HCT116 (cell line): ENCODE measurements at regions not wholly inside any gene's neighbourhood (a gene's known extent, or its start where the extent isn't known, plus 50 kb on each side); places are given as distances from the start of the nearest gene placed in this dataset.

Experiments used
- ATAC-seq: fragments of 200-7000 bp; cut with Tn5 transposase; 2 replicates; pipeline ENCODE4 v1.9.1; 2020; ENCODE audit warnings: mild to moderate bottlenecking, moderate library complexity
- BruUV-seq: library from RNA; stranded (reverse); fragments of 400-500 nt; replicated peaks from 2 replicates; lab custom pipeline; 2021; lab: Mats Ljungman, UMichigan
- CTCF ChIA-PET: fragments of 300-600 bp; sonication (Branson Sonifier 250); formaldehyde crosslinking; loops from one replicate; lab custom pipeline; 2021; ENCODE audit warnings: antibody characterized with exemption; lab: Charles Lee
- POLR2A ChIA-PET: fragments of 300-600, 350-600 bp; sonication (Branson Sonifier 250); formaldehyde crosslinking; loops from one replicate; lab custom pipeline; 2021; ENCODE audit warnings: antibody characterized with exemption; lab: Charles Lee
- RAD21 ChIA-PET, 2 experiments: fragments of 300-600 bp; sonication (Branson Sonifier 250); formaldehyde crosslinking; loops; one replicate each; lab custom pipeline; 2023; ENCODE audit warnings: low total read pairs in 2 of 2; ENCODE audit not compliant: uncharacterized antibody in 2 of 2, unreplicated experiment in 2 of 2, low non-redundant PET in 1 of 2; lab: Charles Lee
- DNase-seq: peaks from one replicate; pipeline ENCODE4 v3.0.0-alpha.2; 2010; ENCODE audit warnings: low read depth, low spot score
- H2AFZ ChIP-seq: fragments of 200-600 bp; shearing (Covaris generic), sonication (generic); 2 replicates; pipeline ENCODE4 v1.6.1; 2017; ENCODE audit warnings: low read depth, mixed run types, mixed read lengths, antibody characterized with exemption, low read length; ENCODE audit not compliant: poor library complexity, severe bottlenecking
- H3K27ac ChIP-seq: 2 replicates; pipeline ENCODE4 v1.5.1; 2012; ENCODE audit warnings: low read depth, low read length
- H3K27me3 ChIP-seq: fragments of 200-600 bp; sonication (generic); 2 replicates; pipeline ENCODE4 v1.6.1; 2016; ENCODE audit warnings: mixed run types, low read length, mixed read lengths; ENCODE audit not compliant: insufficient read depth
- H3K36me3 ChIP-seq, 2 experiments: fragments of 200-500 bp in 1 of 2; fragments of 200-600 bp in 1 of 2; sonication (Bioruptor generic) in 1 of 2; sonication (generic) in 1 of 2; 2 replicates each; pipeline versions ENCODE4 v1.5.1 to v1.6.1; 2014 to 2016; ENCODE audit warnings: low read length in 2 of 2, inconsistent platforms in 1 of 2, mixed read lengths in 1 of 2, mixed run types in 1 of 2; ENCODE audit not compliant: insufficient read depth in 2 of 2, control insufficient read depth in 1 of 2
- H3K4me1 ChIP-seq, 2 experiments: fragments of 200-600 bp in 1 of 2; sonication (generic) in 1 of 2; 2 replicates each; pipeline versions ENCODE4 v1.5.1 to v1.6.1; 2012 to 2017; ENCODE audit warnings: low read length in 2 of 2, inconsistent platforms in 1 of 2, mild to moderate bottlenecking in 1 of 2, mixed read lengths in 1 of 2, mixed run types in 1 of 2, moderate library complexity in 1 of 2; ENCODE audit not compliant: insufficient read depth in 2 of 2, control insufficient read depth in 1 of 2
- H3K4me2 ChIP-seq: fragments of 200-600 bp; sonication (generic); 2 replicates; pipeline ENCODE4 v1.6.1; 2017; ENCODE audit warnings: mixed run types, low read length, mixed read lengths
- H3K4me3 ChIP-seq, 2 experiments: fragments of 200-600 bp in 1 of 2; sonication (generic) in 1 of 2; replicated peaks in 1 of 2; 2 replicates each; pipeline ENCODE4 v1.5.1; 2011 to 2016; ENCODE audit warnings: low read length in 2 of 2, control low read depth in 1 of 2, low read depth in 1 of 2, mild to moderate bottlenecking in 1 of 2, mixed read lengths in 1 of 2, mixed run types in 1 of 2
- H3K79me2 ChIP-seq: fragments of 200-600 bp; sonication (generic); 2 replicates; pipeline ENCODE4 v1.6.1; 2017; ENCODE audit warnings: mild to moderate bottlenecking, mixed run types, low read length, moderate library complexity, mixed read lengths; ENCODE audit not compliant: insufficient read depth
- H3K9ac ChIP-seq: fragments of 200-600 bp; sonication (generic); 2 replicates; pipeline ENCODE4 v1.6.1; 2016; ENCODE audit warnings: low read length, mixed read lengths
- H3K9me2 ChIP-seq: fragments of 200-600 bp; sonication (generic), shearing (Covaris generic); 2 replicates; pipeline ENCODE4 v1.6.1; 2017; ENCODE audit warnings: mixed run types, mild to moderate bottlenecking, moderate library complexity; ENCODE audit not compliant: insufficient read depth
- H3K9me3 ChIP-seq, 2 experiments: fragments of 200-500 bp in 1 of 2; fragments of 200-600 bp in 1 of 2; sonication (Bioruptor generic) in 1 of 2; sonication (generic) in 1 of 2; 2 replicates each; pipeline ENCODE4 v1.6.1; 2014 to 2017; ENCODE audit warnings: low read length in 2 of 2, mixed read lengths in 2 of 2, inconsistent platforms in 1 of 2, low read depth in 1 of 2, mild to moderate bottlenecking in 1 of 2, mixed run types in 1 of 2, moderate library complexity in 1 of 2; ENCODE audit not compliant: control insufficient read depth in 1 of 2, insufficient read depth in 1 of 2
- H4K20me1 ChIP-seq: fragments of 200-600 bp; sonication (generic), shearing (Covaris generic); 2 replicates; pipeline ENCODE4 v1.6.1; 2017; ENCODE audit warnings: mixed run types, mild to moderate bottlenecking, moderate library complexity; ENCODE audit not compliant: insufficient read depth
- CTCF ChIP-seq, 3 experiments: fragments of 200-600 bp in 1 of 3; sonication (generic) in 1 of 3; IDR thresholded peaks in 2 of 3; conservative IDR thresholded peaks in 1 of 3; 2 replicates each; pipeline ENCODE4 v1.5.1; 2012 to 2017; ENCODE audit warnings: low read depth in 2 of 3, low read length in 2 of 3, antibody characterized with exemption in 1 of 3, borderline replicate concordance in 1 of 3, control low read depth in 1 of 3, mild to moderate bottlenecking in 1 of 3, mixed read lengths in 1 of 3, mixed run types in 1 of 3, moderate library complexity in 1 of 3; ENCODE audit not compliant: insufficient read depth in 1 of 3
- ELF1 ChIP-seq: IDR thresholded peaks from 2 replicates; pipeline ENCODE4 v1.6.1; 2012; ENCODE audit warnings: low read depth, borderline replicate concordance
- FOSL1 ChIP-seq: IDR thresholded peaks from 2 replicates; pipeline ENCODE4 v1.6.1; 2012; ENCODE audit warnings: low read depth
- MAX ChIP-seq: IDR thresholded peaks from 2 replicates; pipeline ENCODE4 v1.6.1; 2012
- RAD21 ChIP-seq: IDR thresholded peaks from 2 replicates; pipeline ENCODE4 v1.6.1; 2012; ENCODE audit warnings: low read depth, mild to moderate bottlenecking
- SP1 ChIP-seq: IDR thresholded peaks from 2 replicates; pipeline ENCODE4 v1.6.1; 2012; ENCODE audit warnings: low read depth
- SRF ChIP-seq: IDR thresholded peaks from 2 replicates; pipeline ENCODE4 v1.6.1; 2012; ENCODE audit warnings: low read depth
- TCF7L2 ChIP-seq: IDR thresholded peaks from 2 replicates; pipeline ENCODE4 v1.7.0; 2011; ENCODE audit warnings: borderline replicate concordance, inconsistent platforms; ENCODE audit not compliant: insufficient read depth, insufficient read length; ENCODE audit errors: extremely low read depth
- YY1 ChIP-seq: IDR thresholded peaks from 2 replicates; pipeline ENCODE4 v1.6.1; 2011; ENCODE audit warnings: low read length, low read depth, moderate library complexity, mild to moderate bottlenecking; ENCODE audit not compliant: insufficient replicate concordance; ENCODE audit errors: extremely low read depth
- ZBTB33 ChIP-seq: IDR thresholded peaks from 2 replicates; pipeline ENCODE4 v1.6.1; 2011; ENCODE audit warnings: mild to moderate bottlenecking, low read length, moderate library complexity; ENCODE audit not compliant: insufficient replicate concordance; ENCODE audit errors: extremely low read depth
- ZFX ChIP-seq: fragments of 450-650 bp; IDR thresholded peaks from 2 replicates; pipeline ENCODE4 v1.6.1; 2017
- intact Hi-C: fragments of 100-400 bp; cut with micrococcal nuclease; formaldehyde crosslinking; loops from 2 replicates; pipeline ENCODE4 v1.10.0; 2022

GRCh38 chr5:32990593-32991420 lies 279.7 kb downstream of the NPR3 start:
- no peaks in the 10 kb centered on the region for H3K4me1 ChIP-seq
- CTCF ChIA-PET = no interaction called here
- no peaks in the 10 kb centered on the region for H3K27me3 ChIP-seq
- no peak overlapping the region for H3K4me3 ChIP-seq
- no peaks in the 10 kb centered on the region for H3K9me2 ChIP-seq
- intact Hi-C loops = no loop called here
- no peaks in the 10 kb centered on the region for H3K9me3 ChIP-seq
- H3K27ac ChIP-seq = no peak overlapping the region
- TF ChIP-seq CTCF (IDR thresholded peaks at IDR 0.05 in 2 of 3, conservative IDR thresholded peaks at IDR 0.05 in 1 of 3; ENCODE audit: borderline replicate concordance in 1 of 3, insufficient read depth in 1 of 3, low read depth in 2 of 3, low read length in 2 of 3) = no peak
- TF ChIP-seq TCF7L2 = no peak
- RAD21 ChIA-PET = no interaction called here
- POLR2A ChIA-PET = no interaction called here
- no TSS peak for BruUV-seq
- no peak overlapping the region for H3K9ac ChIP-seq
- H2AFZ ChIP-seq = no peak overlapping the region
- no peaks in the 10 kb centered on the region for H3K79me2 ChIP-seq
- no peak for DNase-seq
- no peak for ATAC-seq
- no peaks in the 10 kb centered on the region for H4K20me1 ChIP-seq
- H3K4me2 ChIP-seq = no peak overlapping the region
- no peaks in the 10 kb centered on the region for H3K36me3 ChIP-seq

GRCh38 chr5:32991421-32991815 lies 280.3 kb downstream of the NPR3 start:
- no peaks in the 10 kb centered on the region for H3K4me1 ChIP-seq
- H3K36me3 ChIP-seq = no peaks in the 10 kb centered on the region
- DNase-seq (no peak), ATAC-seq (no peak)
- no peaks in the 10 kb centered on the region for H4K20me1 ChIP-seq
- no peaks in the 10 kb centered on the region for H3K9me2 ChIP-seq
- H3K4me3 ChIP-seq = no peak overlapping the region
- RAD21 ChIA-PET = no interaction called here
- no TSS peak for BruUV-seq
- no peaks in the 10 kb centered on the region for H3K9me3 ChIP-seq
- H3K9ac ChIP-seq = no peak overlapping the region
- POLR2A ChIA-PET = no interaction called here
- H3K27me3 ChIP-seq = no peaks in the 10 kb centered on the region
- CTCF ChIA-PET = no interaction called here
- no peak overlapping the region for H3K4me2 ChIP-seq
- H2AFZ ChIP-seq = no peak overlapping the region
- intact Hi-C loops = no loop called here
- no peaks in the 10 kb centered on the region for H3K79me2 ChIP-seq
- no peak overlapping the region for H3K27ac ChIP-seq
- no peak for TF ChIP-seq ELF1
- no peak for TF ChIP-seq ZFX
- TF ChIP-seq FOSL1 = no peak
- no peak for TF ChIP-seq SRF
- TF ChIP-seq TCF7L2 = no peak
- TF ChIP-seq CTCF (IDR thresholded peaks at IDR 0.05 in 2 of 3, conservative IDR thresholded peaks at IDR 0.05 in 1 of 3; ENCODE audit: borderline replicate concordance in 1 of 3, insufficient read depth in 1 of 3, low read depth in 2 of 3, low read length in 2 of 3) = no peak
- no peak for TF ChIP-seq RAD21
- TF ChIP-seq SP1 = no peak
- TF ChIP-seq MAX = no peak
- TF ChIP-seq ZBTB33 = no peak
- TF ChIP-seq YY1 = no peak
